HCT116 (cell line): ENCODE measurements at regions not wholly inside any gene's neighbourhood (a gene's known extent, or its start where the extent isn't known, plus 50 kb on each side); places are given as distances from the start of the nearest gene placed in this dataset.

Experiments used
- CTCF ChIP-seq, 3 experiments: fragments of 200-600 bp in 1 of 3; sonication (generic) in 1 of 3; IDR thresholded peaks in 2 of 3; conservative IDR thresholded peaks in 1 of 3; 2 replicates each; pipeline ENCODE4 v1.5.1; 2012 to 2017; ENCODE audit warnings: low read depth in 2 of 3, low read length in 2 of 3, antibody characterized with exemption in 1 of 3, borderline replicate concordance in 1 of 3, control low read depth in 1 of 3, mild to moderate bottlenecking in 1 of 3, mixed read lengths in 1 of 3, mixed run types in 1 of 3, moderate library complexity in 1 of 3; ENCODE audit not compliant: insufficient read depth in 1 of 3
- EZH2 ChIP-seq: fragments of 200-600 bp; sonication (generic); IDR thresholded peaks from 2 replicates; pipeline ENCODE4 v1.6.1; 2017; ENCODE audit warnings: antibody characterized with exemption, mixed run types
- EZH2phosphoT487 ChIP-seq: fragments of 200-600 bp; IDR thresholded peaks from 2 replicates; pipeline ENCODE4 v1.6.1; 2018; ENCODE audit warnings: antibody characterized with exemption, borderline replicate concordance
- POLR2A ChIP-seq: IDR thresholded peaks from 2 replicates; pipeline ENCODE4 v1.7.0; 2011; ENCODE audit warnings: borderline replicate concordance; ENCODE audit not compliant: insufficient read depth, insufficient read length; ENCODE audit errors: extremely low read depth
- POLR2AphosphoS5 ChIP-seq: IDR thresholded peaks from 2 replicates; pipeline ENCODE4 v1.6.1; 2011; ENCODE audit warnings: mild to moderate bottlenecking, low read depth, low read length, moderate library complexity
- SP1 ChIP-seq: IDR thresholded peaks from 2 replicates; pipeline ENCODE4 v1.6.1; 2012; ENCODE audit warnings: low read depth
- SRF ChIP-seq: IDR thresholded peaks from 2 replicates; pipeline ENCODE4 v1.6.1; 2012; ENCODE audit warnings: low read depth
- ZFX ChIP-seq: fragments of 450-650 bp; IDR thresholded peaks from 2 replicates; pipeline ENCODE4 v1.6.1; 2017
- ZNF274 ChIP-seq: fragments of 200-500 bp; sonication (Bioruptor generic); IDR thresholded peaks from 2 replicates; pipeline ENCODE4 v1.6.1; 2014; ENCODE audit warnings: mild to moderate bottlenecking, low read depth, low read length, inconsistent platforms

- TF ChIP-seq EZH2phosphoT487 (no peak), CTCF (IDR thresholded peaks at IDR 0.05 in 2 of 3, conservative IDR thresholded peaks at IDR 0.05 in 1 of 3; ENCODE audit: borderline replicate concordance in 1 of 3, insufficient read depth in 1 of 3, low read depth in 2 of 3, low read length in 2 of 3) (no peak), EZH2 (no peak), POLR2AphosphoS5 (no peak), POLR2A (no peak), SRF (no peak), ZNF274 (no peak), ZFX (no peak), SP1 (no peak)
Observed at GRCh38 chr2:120455390-120455789, 109.5 kb downstream of the INHBB start.
